HS-5 (cell line): ENCODE measurements at regions not wholly inside any gene's neighbourhood (a gene's known extent, or its start where the extent isn't known, plus 50 kb on each side); places are given as distances from the start of the nearest gene placed in this dataset.
"Not testable (repeated sequence)": the region's sequence is repeated elsewhere in the genome, so short reads cannot be mapped to it uniquely, and the experiment has no call there.

Experiments used
- DNase-seq: peaks from one replicate; pipeline ENCODE4 v3.0.0-alpha.2; 2012; ENCODE audit warnings: low read depth

DNA sequence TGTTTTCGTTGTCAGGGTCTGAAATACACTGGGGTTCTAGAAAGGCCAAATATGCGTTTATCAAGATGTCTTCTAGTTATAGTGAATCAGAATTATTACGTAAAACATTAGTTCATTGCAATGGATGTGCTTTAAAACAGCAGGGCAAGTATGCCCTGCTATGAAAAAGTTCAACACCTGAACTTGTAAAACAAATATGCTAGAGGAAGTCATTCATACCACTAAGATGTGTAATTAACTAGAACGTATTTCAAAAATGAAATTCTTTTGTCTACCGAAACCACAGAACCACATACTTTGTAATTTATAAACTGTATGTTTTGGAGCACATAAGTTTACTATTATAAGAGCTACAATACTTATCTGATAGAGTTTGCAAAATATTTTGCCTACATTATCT, 266.2 kb downstream of the KCTD12 start:
- no peak for DNase-seq

DNA sequence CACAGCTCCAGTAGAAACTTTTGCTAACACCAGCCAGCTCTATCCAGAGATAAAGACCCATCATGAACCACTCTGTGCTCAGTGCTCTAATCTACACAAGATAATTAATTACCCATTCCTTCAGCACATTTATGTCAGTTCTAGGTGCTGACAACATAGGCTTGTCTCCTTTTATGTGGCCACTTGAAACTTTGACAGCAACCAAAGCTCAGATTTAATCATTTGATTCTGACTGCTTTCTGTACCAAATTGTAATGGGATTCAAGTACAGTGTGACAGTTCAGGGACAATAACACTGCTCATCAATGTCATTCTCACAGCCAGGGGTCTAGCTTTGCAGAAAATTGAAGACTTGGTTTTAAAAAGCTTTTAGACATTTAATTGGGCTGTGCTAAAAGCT, 266.6 kb downstream of the KCTD12 start:
- DNase-seq = no peak

DNA sequence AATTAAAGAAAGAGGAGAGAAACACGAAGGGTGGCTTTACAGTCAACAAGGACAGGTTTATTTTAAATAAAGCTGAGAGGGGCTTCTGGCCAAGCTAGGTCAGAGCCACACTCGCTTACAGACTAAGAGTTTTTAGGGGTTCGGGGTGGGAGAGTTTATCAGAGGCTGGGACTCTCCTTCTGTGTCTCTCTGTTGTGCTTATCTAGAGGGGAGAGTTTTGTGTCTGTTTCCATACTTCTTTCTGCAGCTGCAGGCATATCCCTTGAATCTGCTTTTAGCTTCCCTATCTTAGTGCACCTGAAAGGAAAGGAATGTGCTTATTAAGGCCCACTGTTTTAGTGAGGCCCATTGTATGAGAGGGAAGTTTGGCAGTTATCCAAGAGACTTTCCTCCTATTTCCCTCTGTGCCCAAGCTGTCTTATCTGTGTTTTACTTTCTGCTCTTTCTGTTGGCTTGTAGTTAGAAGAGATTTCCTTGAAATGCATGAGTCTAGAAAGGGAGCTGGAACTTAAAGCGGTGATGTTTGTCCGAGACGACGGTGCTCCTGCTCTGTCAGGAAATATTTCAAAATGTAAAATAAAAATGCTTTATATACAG, 275.3 kb downstream of the KCTD12 start:
- no peak for DNase-seq

DNA sequence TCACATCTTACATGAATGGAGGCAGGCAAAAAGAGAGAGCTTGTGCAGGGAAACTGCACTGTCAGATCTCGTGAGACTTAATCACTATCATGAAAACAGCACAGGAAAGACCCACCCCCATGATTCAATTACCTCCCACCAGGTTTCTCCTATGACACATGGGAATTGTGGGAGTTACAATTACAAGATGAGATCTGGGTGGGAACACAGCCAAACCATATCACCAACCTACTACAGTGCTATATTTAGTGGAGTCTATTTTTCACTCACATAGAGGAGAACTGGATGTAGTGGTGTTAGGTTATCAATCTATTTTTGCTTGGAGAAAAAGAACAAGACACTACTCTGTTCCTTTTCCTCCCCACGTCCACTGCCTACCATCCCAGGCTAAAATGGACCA, 276.6 kb downstream of the KCTD12 start:
- DNase-seq = no peak

DNA sequence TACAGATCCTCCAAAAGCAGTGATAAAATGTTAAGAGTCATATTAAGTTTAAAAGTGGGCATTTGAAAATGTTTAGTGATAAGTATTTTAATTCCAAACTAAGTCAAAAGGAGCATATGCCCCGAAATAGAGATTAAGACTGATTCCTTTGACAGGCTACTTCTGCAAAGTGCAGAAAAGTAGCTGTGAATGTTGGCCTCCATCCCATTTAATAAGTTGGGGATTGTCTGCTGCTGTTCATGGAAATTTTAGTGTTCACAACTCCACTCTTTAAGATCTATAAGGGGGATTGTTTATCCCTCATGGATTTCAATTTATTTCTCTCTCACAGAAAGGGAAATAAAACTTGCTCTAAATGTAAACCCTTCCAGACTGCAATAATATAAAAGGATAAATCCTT, 278.3 kb downstream of the KCTD12 start:
- DNase-seq = no peak

DNA sequence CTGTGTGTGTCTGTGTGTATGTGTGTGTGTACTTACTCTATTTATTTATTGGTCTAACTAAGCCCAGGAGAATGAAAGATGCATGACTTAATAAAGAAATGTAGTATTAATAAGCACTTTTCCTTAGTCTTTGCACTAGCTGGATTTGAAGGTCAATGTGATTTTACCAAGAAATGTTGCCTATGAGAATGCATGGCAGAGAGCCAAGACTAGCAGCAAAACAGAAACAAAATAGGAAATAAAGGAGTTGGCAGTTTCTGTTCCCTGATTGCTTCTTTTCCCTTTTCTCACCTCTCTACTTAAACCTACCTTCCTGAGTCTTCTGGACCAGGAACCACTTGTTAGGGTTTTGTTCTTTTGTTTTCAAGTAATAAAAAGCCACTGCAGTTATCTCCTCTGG, 286.1 kb downstream of the KCTD12 start:
- DNase-seq = no peak

DNA sequence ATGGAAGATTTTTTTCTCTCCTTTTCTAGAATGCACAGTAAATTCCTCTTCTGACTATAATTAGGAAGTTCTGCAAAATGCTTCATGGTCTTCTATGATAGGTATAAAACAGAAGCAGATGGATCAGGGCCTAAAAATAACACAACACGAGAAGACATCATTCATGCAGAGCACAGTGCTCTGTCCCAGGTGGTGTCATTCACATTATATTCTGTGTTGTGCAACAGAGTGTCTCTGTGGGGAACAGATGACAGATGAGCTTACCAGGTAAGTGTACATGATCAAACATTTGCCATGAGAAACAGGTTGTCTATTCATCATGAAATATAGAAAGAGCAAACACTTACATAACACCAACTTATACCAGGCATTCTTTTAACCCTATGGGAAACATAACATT, 288.3 kb downstream of the KCTD12 start:
- no peak for DNase-seq

DNA sequence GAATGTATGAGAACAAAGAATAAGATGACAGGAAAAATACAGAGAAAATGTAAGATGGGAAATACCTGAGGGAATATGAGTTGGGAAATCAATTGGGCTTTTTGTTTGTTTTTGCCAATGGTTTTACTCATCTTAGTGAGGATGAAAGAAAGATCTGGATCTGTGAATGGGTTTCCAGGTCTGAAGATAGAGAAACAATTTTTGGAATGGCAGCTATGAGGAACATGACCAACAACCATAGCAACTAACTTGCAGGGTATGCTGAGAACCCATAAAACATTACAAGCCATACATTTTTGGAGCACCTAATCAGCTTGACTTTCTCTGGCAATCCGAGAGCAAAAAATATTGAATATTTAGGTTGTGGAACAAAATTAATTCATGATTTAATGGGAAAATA, 290.0 kb downstream of the KCTD12 start:
- DNase-seq = no peak

DNA sequence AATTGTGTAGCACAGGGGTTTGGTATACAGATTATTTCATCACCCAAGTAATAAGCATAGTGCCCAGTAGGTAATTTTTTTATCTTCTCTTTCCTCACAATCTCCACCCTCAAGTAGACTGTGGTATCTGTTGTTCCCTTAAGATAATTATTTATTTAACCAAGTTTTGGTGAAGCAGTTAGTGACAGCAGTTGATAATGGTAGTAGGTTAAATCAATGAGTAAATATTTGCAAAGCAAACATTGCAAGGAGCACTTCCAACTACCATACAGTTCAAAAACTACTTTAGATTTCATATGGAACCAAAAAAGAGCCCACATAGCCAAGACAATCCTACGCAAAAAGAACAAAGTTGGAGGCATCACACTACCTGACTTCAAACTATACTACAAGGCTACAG, 291.8 kb downstream of the KCTD12 start:
- no peak for DNase-seq

DNA sequence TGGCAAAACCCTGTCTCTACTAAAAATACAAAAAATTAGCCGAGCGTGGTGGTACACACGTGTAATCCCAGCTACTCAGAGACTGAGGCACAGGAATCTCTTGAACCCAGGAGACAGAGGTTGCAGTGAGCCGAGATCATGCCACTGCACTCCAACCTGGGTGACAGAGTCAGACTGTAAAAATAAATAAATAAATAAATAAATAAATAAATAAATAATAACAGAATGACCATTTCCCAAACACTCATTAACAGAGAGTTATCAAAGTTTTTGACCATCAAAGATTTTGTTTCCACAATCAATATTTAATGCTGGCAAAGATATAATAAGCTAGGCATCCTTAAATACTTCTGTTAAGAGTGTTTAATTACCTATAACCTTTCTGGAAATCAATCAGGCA, 299.4 kb downstream of the KCTD12 start:
- no peak for DNase-seq

DNA sequence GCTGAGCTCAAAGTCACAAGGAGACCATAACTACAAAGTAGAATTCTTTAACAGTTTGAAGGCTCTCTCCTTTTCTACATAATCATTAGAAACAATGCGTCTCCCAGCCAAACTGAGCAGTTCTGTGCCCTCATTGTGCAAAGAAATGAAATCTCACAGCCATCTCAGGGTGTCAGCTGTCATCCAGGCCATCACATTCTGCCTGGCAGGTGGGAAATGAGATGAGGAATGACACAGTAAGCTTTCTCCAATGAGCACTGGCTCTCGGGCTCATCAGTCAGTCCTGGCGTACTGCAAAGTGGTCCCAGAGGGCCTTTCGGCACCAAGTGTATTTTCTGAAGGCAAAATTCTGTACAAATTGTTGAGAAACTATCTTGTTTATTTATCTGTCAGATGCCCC, 306.5 kb downstream of the KCTD12 start:
- no peak for DNase-seq

DNA sequence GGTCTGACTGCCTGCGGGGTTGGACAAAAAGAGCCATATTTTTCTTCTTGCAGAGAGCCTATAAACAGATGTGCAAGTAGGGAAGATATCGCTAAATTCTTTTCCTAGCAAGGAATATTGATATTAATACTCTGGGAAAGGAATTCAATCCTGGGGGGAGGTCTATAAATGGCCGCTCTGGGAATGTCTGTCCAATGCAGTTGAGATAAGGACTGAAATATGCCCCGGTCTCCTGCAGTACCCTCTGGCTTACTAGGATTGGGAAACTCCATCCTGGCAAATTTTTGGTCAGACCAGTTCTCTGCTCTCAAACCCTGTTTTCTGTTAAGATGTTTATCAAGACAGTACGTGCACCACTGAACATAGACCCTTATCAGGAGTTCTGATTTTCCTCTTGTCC, 310.6 kb downstream of the KCTD12 start:
- DNase-seq = not testable (repeated sequence)

DNA sequence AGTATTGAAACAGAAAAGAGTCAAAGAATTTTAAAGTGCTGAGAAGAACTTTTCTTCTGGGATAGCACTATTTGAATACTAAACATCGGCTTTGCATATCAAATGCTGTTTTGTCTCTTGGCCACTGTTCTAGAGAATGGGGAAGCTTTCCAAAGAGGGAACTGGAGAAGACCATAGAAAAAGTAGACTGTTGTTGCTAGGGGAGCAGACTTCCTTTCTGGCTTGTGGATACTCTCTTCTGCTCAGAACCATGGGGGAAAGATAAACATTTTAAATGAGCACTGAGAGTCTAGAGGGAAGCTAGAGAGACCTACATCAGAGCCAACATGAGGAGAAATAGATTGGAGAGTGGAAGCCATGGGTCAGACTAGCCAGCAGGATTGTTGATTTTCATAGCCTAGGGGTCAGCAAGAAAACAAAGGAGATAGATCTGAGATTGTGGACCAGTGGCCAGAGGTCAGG, 315.7 kb downstream of the KCTD12 start:
- no peak for DNase-seq

DNA sequence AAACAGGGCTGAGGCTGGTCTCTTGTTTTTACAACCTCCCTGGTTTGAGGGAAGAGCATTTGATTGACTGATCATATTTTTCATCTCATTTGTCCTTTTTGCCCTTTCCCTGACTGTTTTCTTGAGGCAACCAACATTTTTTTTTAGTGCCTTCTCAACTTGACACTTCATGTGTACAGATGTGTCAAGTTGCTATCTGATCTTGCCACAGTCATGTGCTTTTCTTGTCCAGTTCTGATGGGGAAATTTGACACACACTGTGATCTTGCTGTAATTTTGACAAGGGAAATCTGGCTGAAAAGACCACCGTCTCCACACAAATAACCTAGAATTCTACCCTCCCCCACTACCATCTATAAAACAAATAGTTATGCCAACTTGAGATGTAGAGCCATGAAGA, 329.6 kb downstream of the KCTD12 start:
- DNase-seq = no peak

DNA sequence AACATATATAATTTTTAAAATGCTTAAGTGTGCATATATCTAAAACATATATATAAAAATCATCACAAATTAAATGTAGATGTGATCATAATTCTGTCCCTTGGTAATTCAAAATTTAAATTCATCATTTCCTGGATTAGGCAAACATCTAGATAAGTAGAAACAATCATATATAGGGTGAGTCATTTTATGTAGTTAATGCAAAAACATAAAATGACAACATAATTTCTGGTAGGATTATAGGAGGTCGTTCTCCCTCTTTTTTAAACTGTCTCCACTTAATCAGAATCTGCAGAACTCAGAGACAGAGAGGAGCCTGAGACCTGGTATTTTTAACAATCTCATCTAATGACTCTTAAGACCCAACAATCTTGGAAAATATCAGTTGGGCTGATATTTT, 333.4 kb downstream of the KCTD12 start:
- DNase-seq = no peak

DNA sequence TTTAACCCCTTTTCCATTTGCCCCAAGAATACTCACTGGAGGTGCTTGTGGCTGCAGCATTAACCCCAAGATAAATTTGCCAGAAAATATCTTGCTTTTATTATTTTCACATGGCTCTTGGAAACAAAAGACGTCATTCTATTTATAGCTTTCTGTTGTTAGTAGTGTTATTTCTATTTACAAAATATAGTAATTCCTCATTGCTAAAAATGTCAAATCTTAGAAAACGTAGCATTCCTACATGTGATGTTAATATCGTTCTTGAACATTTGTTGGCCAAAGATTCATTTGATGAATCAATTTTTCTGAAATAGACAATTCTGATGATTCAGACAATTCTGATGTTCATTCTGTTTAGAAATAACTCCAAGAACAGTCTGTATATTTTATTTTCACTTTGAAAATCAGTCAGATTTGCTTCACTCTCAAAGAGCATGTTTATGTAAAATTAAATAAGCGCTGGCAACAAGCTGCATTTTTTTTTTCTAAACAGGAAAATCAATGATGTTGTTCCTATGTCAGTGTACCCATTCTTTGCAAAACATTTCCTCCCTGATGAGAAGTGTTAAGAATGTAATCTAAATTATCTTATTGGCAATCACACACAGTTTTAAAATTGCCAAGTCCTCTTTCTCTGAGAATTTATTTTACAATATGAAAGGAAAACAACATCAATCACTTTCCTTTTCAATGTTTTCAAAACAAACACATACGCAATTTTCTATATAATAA, 334.0 kb downstream of the KCTD12 start:
- no peak for DNase-seq

DNA sequence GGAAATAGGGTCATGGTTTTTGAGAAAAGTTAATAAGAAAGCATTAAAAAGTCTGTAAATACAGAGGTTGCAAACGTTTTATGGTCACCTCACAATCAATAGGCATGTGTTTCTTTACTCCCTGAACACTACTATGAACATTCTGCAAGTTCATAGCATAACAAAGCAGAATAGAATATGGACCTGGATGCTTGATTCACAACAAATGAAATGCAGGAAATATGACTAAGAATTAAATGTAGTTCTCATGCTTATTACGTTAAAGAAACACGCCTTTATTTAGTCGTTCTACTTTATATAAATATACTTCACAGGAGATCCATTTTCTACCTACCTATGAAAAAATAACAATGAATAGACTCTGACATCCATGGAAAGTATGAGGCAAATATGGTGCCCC, 344.0 kb downstream of the KCTD12 start:
- no peak for DNase-seq

DNA sequence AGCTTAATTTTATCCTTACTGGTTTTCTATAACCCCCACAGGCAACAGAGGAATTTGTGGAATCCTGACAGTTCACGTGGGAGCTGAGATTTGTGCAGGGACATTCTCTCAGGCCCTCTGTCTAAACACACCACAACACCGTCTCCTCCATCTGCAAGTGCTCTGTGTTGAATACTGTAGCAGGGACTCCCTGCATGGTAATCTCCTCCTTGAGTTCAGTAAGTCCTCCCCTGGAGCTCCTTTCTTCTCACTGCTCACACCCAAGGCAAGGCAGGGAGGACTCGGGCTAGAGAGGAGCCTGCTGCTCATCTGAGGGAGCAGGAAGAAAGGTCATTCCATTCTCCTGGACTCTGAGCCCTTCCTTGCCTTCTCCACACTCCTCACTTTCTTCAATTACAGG, 348.2 kb downstream of the KCTD12 start:
- no peak for DNase-seq

DNA sequence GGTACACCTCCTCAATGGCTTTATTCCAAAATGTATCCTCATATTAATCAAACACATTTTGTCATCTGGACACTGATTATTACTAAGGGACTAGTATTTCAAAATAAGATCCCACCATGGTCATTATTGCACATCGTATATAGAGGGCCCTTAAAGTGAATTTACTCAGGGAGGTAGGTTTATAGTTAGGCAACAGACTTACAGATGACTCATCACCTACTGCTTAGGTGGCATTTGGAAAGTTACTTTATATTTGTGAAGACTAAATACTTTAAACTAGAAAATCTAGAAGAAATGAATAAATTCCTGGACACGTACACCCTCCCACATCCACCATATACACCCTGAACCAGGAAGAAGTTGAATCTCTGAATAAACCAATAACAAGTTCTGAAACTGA, 353.0 kb downstream of the KCTD12 start:
- no peak for DNase-seq

DNA sequence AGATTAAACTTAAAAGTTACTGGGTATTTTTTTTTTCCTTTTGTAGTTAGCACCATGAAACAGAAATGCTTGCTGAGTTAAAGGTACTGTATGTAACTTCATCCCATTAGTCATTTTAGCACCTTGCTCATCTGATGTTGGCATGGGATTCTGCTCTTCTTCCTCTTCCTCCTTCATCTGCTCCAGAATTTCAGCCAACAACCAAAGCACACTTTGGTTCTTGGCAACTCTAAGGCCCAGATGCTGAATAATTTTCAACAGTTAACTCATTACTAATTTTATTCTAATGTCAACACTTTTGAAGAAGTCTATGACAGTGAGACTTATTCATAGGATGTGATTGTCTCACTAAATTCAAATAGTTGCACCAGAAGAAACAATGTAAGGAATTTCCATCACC, 359.2 kb downstream of the KCTD12 start:
- no peak for DNase-seq

DNA sequence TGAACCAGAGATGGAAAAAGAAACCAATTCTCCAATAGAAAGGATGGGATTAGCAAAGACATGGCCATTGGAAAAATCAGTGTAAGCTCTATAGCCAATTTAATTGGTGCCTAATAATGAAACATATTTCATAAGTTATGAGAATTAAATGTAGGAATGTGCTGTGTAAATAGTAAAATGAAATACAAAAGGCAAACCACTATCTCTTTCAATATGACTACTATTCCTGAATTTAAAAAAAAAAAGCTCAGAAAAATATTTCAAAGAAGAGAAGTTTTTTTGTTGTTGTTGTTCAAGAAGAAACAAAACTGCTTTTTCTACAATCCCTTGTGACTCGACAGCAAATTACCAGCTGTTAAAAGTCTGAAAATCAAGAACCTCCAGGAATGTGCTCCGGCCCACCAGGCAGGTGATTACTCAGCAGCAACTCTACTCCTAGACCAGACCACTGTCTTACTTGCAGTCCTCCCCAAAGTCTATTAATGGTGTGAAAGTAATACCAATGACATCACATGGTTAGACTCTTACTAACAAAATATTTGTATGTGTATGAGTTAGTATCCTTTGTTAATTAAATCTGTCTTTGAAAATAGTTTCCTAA, 362.4 kb downstream of the KCTD12 start:
- no peak for DNase-seq

DNA sequence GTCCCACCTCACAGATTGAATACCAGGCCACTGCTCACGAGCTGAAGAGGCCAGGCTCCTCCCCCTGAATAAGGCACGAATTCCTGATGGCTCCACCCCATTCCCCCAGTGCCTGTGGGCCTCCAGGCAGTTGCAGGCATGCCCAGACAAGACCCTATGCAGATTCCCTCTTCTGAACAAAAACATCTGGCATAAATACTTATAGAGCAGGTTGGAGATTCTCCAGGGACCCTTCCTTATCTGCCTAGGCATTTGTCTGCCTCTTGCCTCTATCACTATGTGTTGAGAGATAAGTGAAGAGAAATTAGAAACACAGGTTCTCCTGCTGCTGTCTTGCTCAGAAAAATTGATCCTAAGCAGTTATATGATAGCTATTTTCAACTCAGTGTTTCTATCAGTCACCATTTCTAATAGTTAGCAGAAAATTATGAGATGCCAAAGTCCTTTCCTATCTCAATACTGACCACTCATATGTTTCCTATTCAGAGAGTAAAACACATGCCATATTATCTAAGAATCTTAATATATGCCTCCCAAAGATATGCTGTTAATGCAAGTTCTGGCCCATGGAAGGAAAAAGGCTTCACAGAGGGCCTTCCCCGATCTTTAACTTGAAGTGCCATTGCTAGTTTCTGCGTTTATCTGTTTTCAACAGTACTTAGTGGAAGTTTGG, 364.0 kb downstream of the KCTD12 start:
- no peak for DNase-seq

DNA sequence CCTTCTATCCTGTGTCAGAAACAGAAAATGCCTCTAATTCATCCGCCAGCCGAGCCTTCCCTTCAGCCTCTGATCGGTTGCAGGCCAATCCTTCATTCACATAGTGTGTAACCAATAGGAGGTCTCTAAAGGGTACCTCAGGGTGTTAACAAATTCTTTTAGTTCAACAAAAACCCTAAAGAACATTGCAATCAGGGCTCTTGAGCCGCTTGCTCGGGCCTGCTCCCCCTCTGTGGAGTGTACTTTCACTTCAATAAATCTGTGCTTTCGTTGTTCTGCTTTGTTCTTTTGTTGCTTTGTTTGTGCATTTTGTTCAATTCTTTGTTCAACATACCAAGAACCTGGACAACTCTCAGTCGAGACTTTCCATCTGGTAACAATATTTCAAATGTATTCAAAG, 366.5 kb downstream of the KCTD12 start:
- no peak for DNase-seq
